ENCODE measurements at regions not wholly inside any gene's neighbourhood (a gene's known extent, or its start where the extent isn't known, plus 50 kb on each side); places are given as distances from the start of the nearest gene placed in this dataset.

DNA sequence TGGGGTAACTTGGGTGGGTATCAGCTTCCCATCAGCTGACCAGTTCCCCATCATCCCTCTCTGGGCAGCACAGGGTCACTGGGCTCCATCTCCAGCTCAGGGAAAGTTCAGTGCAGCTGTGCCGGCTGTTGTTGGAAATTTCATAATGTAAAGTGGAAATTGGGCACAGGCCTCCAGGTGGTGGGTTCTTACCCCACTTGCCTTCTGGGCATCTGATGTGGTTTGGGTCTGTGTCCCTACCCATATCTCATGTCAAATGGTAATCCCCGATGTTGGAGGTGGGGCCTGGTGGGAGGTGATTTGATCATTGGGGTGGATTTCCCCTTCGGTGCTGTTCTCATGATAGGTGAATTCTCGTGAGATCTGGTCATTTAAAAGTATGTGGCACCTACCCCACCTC is 59.7 kb upstream of the PSEN2 start:
- TF ChIP-seq, protein P1, sequence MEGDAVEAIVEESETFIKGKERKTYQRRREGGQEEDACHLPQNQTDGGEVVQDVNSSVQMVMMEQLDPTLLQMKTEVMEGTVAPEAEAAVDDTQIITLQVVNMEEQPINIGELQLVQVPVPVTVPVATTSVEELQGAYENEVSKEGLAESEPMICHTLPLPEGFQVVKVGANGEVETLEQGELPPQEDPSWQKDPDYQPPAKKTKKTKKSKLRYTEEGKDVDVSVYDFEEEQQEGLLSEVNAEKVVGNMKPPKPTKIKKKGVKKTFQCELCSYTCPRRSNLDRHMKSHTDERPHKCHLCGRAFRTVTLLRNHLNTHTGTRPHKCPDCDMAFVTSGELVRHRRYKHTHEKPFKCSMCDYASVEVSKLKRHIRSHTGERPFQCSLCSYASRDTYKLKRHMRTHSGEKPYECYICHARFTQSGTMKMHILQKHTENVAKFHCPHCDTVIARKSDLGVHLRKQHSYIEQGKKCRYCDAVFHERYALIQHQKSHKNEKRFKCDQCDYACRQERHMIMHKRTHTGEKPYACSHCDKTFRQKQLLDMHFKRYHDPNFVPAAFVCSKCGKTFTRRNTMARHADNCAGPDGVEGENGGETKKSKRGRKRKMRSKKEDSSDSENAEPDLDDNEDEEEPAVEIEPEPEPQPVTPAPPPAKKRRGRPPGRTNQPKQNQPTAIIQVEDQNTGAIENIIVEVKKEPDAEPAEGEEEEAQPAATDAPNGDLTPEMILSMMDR (IDR thresholded peaks at IDR 0.05; ENCODE audit: low read depth, low read length): no peak
- no peak for TF ChIP-seq EZH2phosphoT487 (IDR thresholded peaks at IDR 0.05; ENCODE audit: low read depth)

All from OCI-LY3 (cell line).